Astrocyte (in vitro differentiated cells and primary cell): ENCODE measurements at regions not wholly inside any gene's neighbourhood (a gene's known extent, or its start where the extent isn't known, plus 50 kb on each side); places are given as distances from the start of the nearest gene placed in this dataset.

Experiments
- DNase-seq: peaks from one replicate; pipeline ENCODE4 v3.0.0-alpha.2; 2010; ENCODE audit warnings: low read depth
- FAIRE-seq: peaks from 2 replicates; lab custom pipeline; 2011; peaks lifted over from hg19 to GRCh38; lab: Jason Lieb, UNC
- H2AFZ ChIP-seq: 2 replicates; pipeline ENCODE4 v1.6.0; 2012; ENCODE audit warnings: low read depth, low read length, inconsistent platforms
- H3K27ac ChIP-seq: 2 replicates; pipeline ENCODE4 v1.5.1; 2011; ENCODE audit warnings: low read depth, low read length, inconsistent platforms
- H3K27me3 ChIP-seq: 2 replicates; pipeline ENCODE4 v1.6.0; 2011; ENCODE audit warnings: low read length, inconsistent platforms; ENCODE audit not compliant: insufficient read depth
- H3K36me3 ChIP-seq: 2 replicates; pipeline ENCODE4 v1.5.1; 2011; ENCODE audit warnings: low read length, inconsistent platforms; ENCODE audit not compliant: insufficient read depth
- H3K4me1 ChIP-seq: 2 replicates; pipeline ENCODE4 v1.5.1; 2011; ENCODE audit warnings: low read length, inconsistent platforms; ENCODE audit not compliant: insufficient read depth
- H3K4me2 ChIP-seq: 2 replicates; pipeline ENCODE4 v1.6.0; 2012; ENCODE audit warnings: low read length, inconsistent platforms
- H3K4me3 ChIP-seq: 2 replicates; pipeline ENCODE4 v1.5.1; 2011; ENCODE audit warnings: low read depth, mild to moderate bottlenecking, low read length, inconsistent platforms; ENCODE audit not compliant: insufficient read depth
- H3K79me2 ChIP-seq: 2 replicates; pipeline ENCODE4 v1.6.0; 2012; ENCODE audit warnings: mild to moderate bottlenecking, low read length, inconsistent platforms; ENCODE audit not compliant: insufficient read depth
- H3K9ac ChIP-seq: 2 replicates; pipeline ENCODE4 v1.6.0; 2012; ENCODE audit warnings: mild to moderate bottlenecking, low read length, inconsistent platforms
- H3K9me3 ChIP-seq: 2 replicates; pipeline ENCODE4 v1.5.1; 2012; ENCODE audit warnings: low read depth, mild to moderate bottlenecking, low read length, inconsistent platforms; ENCODE audit not compliant: insufficient read depth
- H4K20me1 ChIP-seq: 2 replicates; pipeline ENCODE4 v1.6.0; 2012; ENCODE audit warnings: low read length, inconsistent platforms; ENCODE audit not compliant: insufficient read depth
- H3K27ac Mint-ChIP-seq: one replicate; pipeline ENCODE4 v1.8.0; 2021; ENCODE audit warnings: mild to moderate bottlenecking, mixed read lengths; ENCODE audit not compliant: unreplicated experiment
- H3K27me3 Mint-ChIP-seq: one replicate; pipeline ENCODE4 v1.8.0; 2021; ENCODE audit warnings: low read depth, mixed read lengths; ENCODE audit not compliant: unreplicated experiment
- H3K36me3 Mint-ChIP-seq: one replicate; pipeline ENCODE4 v1.8.0; 2021; ENCODE audit warnings: low read depth, mixed read lengths; ENCODE audit not compliant: unreplicated experiment
- H3K4me1 Mint-ChIP-seq: one replicate; pipeline ENCODE4 v1.8.0; 2021; ENCODE audit warnings: low read depth, mixed read lengths; ENCODE audit not compliant: unreplicated experiment
- H3K4me3 Mint-ChIP-seq: one replicate; pipeline ENCODE4 v1.8.0; 2021; ENCODE audit warnings: mild to moderate bottlenecking, moderate library complexity, mixed read lengths; ENCODE audit not compliant: unreplicated experiment
- H3K9me3 Mint-ChIP-seq: one replicate; pipeline ENCODE4 v1.8.0; 2021; ENCODE audit warnings: mild to moderate bottlenecking, mixed read lengths; ENCODE audit not compliant: unreplicated experiment
- EZH2 ChIP-seq: IDR thresholded peaks from 2 replicates; pipeline ENCODE4 v1.6.1; 2012; ENCODE audit warnings: mild to moderate bottlenecking, low read length, inconsistent platforms; ENCODE audit not compliant: insufficient read depth
- TF ChIP-seq, protein P1 (sequence below): IDR thresholded peaks from 2 replicates; pipeline ENCODE4 v1.5.1; 2011; ENCODE audit warnings: low read depth, mild to moderate bottlenecking, inconsistent platforms, low read length, moderate library complexity; ENCODE audit not compliant: insufficient read depth

DNA sequence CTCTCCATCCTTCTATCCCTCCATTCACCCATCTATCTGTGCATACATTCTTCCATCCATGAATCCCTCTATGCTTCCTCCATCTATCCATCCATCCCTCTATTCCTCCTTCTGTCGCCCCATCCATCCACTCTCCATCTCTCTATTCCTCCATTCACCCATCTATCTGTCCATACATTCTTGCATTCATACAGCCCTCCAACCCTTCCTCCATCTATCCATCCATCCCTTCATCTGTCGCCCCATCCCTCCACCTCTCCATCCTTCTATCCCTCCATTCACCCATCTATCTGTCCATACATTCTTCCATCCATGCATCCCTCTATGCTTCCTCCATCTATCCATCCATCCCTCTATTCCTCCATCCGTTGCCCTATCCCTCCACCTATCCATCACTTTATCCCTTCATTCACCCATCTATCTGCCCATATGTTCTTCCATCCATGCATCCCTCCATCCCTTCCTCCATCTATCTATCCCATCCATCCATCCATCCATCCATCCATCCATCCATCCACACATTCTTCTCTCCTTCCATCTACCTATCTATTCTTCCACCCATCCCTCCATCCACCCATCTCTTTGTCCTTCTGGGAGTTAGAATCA, 272.5 kb upstream of the TNRC6C start:
- Histone ChIP-seq H3K4me2 (no peak overlapping the region), H3K27me3 (peaks cover 11% of the 10 kb centered on the region), H3K9ac (no peak overlapping the region), H3K9me3 (no peaks in the 10 kb centered on the region), H3K27ac (no peak overlapping the region), H3K4me3 (no peak overlapping the region), H3K4me1 (no peaks in the 10 kb centered on the region), H4K20me1 (no peaks in the 10 kb centered on the region), H3K79me2 (no peaks in the 10 kb centered on the region), H3K36me3 (no peaks in the 10 kb centered on the region), H2AFZ (no peak overlapping the region)
- no peaks in the 10 kb centered on the region for H3K36me3 Mint-ChIP-seq
- DNase-seq: no peak
- peaks cover 44% of the 10 kb centered on the region for H3K27me3 Mint-ChIP-seq
- H3K27ac Mint-ChIP-seq: no peak overlapping the region
- H3K9me3 Mint-ChIP-seq: peaks cover 1% of the 10 kb centered on the region
- no peak for TF ChIP-seq EZH2
- TF ChIP-seq, protein P1, sequence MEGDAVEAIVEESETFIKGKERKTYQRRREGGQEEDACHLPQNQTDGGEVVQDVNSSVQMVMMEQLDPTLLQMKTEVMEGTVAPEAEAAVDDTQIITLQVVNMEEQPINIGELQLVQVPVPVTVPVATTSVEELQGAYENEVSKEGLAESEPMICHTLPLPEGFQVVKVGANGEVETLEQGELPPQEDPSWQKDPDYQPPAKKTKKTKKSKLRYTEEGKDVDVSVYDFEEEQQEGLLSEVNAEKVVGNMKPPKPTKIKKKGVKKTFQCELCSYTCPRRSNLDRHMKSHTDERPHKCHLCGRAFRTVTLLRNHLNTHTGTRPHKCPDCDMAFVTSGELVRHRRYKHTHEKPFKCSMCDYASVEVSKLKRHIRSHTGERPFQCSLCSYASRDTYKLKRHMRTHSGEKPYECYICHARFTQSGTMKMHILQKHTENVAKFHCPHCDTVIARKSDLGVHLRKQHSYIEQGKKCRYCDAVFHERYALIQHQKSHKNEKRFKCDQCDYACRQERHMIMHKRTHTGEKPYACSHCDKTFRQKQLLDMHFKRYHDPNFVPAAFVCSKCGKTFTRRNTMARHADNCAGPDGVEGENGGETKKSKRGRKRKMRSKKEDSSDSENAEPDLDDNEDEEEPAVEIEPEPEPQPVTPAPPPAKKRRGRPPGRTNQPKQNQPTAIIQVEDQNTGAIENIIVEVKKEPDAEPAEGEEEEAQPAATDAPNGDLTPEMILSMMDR: no peak
- H3K4me1 Mint-ChIP-seq: no peaks in the 10 kb centered on the region
- FAIRE-seq: no peak
- no peak overlapping the region for H3K4me3 Mint-ChIP-seq

- Histone ChIP-seq H3K4me3 (no peak overlapping the region), H4K20me1 (no peaks in the 10 kb centered on the region), H3K27ac (no peak overlapping the region), H3K9ac (no peak overlapping the region), H3K36me3 (no peaks in the 10 kb centered on the region), H3K79me2 (no peaks in the 10 kb centered on the region), H3K27me3 (peaks cover 12% of the 10 kb centered on the region), H3K4me1 (no peaks in the 10 kb centered on the region), H3K9me3 (no peaks in the 10 kb centered on the region), H2AFZ (no peak overlapping the region), H3K4me2 (no peak overlapping the region)
- Mint-ChIP-seq H3K27me3 (peaks cover 47% of the 10 kb centered on the region), H3K27ac (no peak overlapping the region), H3K9me3 (peaks cover 1% of the 10 kb centered on the region), H3K4me3 (no peak overlapping the region), H3K4me1 (no peaks in the 10 kb centered on the region), H3K36me3 (no peaks in the 10 kb centered on the region)
- TF ChIP-seq, protein P1: no peak
- no peak for TF ChIP-seq EZH2
- FAIRE-seq (no peak), DNase-seq (no peak)
Measured at GRCh38 chr17:77686903-77687302, 271.6 kb upstream of the TNRC6C start.

GRCh38 chr17:77687417-77687816, 271.1 kb upstream of the TNRC6C start:
- Histone ChIP-seq H3K9me3 (no peaks in the 10 kb centered on the region), H2AFZ (no peak overlapping the region), H3K4me3 (no peak overlapping the region), H4K20me1 (no peaks in the 10 kb centered on the region), H3K36me3 (no peaks in the 10 kb centered on the region), H3K27ac (no peak overlapping the region), H3K4me1 (no peaks in the 10 kb centered on the region), H3K4me2 (no peak overlapping the region), H3K27me3 (peaks cover 12% of the 10 kb centered on the region), H3K79me2 (no peaks in the 10 kb centered on the region), H3K9ac (no peak overlapping the region)
- Mint-ChIP-seq H3K36me3 (no peaks in the 10 kb centered on the region), H3K27me3 (peaks cover 49% of the 10 kb centered on the region), H3K27ac (no peak overlapping the region), H3K4me1 (peaks cover 1% of the 10 kb centered on the region), H3K4me3 (no peak overlapping the region), H3K9me3 (peaks cover 3% of the 10 kb centered on the region)
- FAIRE-seq (no peak), DNase-seq (no peak)
- no peak for TF ChIP-seq EZH2
